ENCODE measurements at regions not wholly inside any gene's neighbourhood (a gene's known extent, or its start where the extent isn't known, plus 50 kb on each side); places are given as distances from the start of the nearest gene placed in this dataset.

DNA sequence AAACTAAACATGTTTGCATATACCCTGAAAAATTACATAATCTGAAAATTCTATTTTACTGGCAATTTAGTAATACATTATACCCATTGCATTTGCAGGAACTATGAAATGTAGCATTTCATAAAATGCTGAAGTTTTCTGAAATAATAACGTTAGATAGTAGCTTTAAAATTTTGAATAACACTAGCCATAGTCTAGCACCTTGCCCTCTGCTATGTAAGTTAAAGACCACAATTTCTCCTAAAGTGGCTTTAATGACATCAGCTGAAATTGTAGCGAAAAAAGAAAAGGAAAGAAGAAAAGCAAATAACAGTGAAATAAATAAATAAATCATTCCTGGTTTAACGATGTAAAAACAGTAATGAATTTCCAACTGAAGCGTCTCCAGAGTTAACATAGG, 172.8 kb upstream of the RASA1 start:
- H3K27me3 Mint-ChIP-seq (ENCODE audit: low read depth in 3 of 3) = peaks cover 0 to 2% (median 0%) of the 10 kb centered on the region in 3 donors
- no peaks in the 10 kb centered on the region for H3K9me3 ChIP-seq (replicated peaks in 1 of 2; ENCODE audit: control insufficient read depth in 1 of 2, insufficient read depth in 1 of 2, low read length in 2 of 2)
- DNase-seq = no peak
- H4K20me1 ChIP-seq (ENCODE audit: insufficient read depth, low read length) = no peaks in the 10 kb centered on the region
- no peaks in the 10 kb centered on the region for H3K36me3 ChIP-seq (replicated peaks in 1 of 2; ENCODE audit: control insufficient read depth in 1 of 2, insufficient read depth in 2 of 2, low read length in 2 of 2)
- no peak overlapping the region for H3K9ac ChIP-seq (ENCODE audit: insufficient read depth, low read length, poor library complexity, severe bottlenecking)
- intact Hi-C loops (cut with micrococcal nuclease) = no loop called here
- no peak overlapping the region for H3K4me3 ChIP-seq (replicated peaks in 1 of 3; ENCODE audit: low read depth in 2 of 3, low read length in 3 of 3)
- TF ChIP-seq, protein P1, sequence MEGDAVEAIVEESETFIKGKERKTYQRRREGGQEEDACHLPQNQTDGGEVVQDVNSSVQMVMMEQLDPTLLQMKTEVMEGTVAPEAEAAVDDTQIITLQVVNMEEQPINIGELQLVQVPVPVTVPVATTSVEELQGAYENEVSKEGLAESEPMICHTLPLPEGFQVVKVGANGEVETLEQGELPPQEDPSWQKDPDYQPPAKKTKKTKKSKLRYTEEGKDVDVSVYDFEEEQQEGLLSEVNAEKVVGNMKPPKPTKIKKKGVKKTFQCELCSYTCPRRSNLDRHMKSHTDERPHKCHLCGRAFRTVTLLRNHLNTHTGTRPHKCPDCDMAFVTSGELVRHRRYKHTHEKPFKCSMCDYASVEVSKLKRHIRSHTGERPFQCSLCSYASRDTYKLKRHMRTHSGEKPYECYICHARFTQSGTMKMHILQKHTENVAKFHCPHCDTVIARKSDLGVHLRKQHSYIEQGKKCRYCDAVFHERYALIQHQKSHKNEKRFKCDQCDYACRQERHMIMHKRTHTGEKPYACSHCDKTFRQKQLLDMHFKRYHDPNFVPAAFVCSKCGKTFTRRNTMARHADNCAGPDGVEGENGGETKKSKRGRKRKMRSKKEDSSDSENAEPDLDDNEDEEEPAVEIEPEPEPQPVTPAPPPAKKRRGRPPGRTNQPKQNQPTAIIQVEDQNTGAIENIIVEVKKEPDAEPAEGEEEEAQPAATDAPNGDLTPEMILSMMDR (IDR thresholded peaks at IDR 0.05) = no peak
- no peak overlapping the region for H3K27ac Mint-ChIP-seq
- no CpG with 5 or more reads among the region's 4 CpGs for WGBS (ENCODE audit: insufficient coverage)
- H3K4me1 Mint-ChIP-seq = no peaks in the 10 kb centered on the region
- H3K79me2 ChIP-seq (ENCODE audit: insufficient read depth, low read length) = no peaks in the 10 kb centered on the region
- H2AFZ ChIP-seq (ENCODE audit: insufficient read depth, low read depth, low read length, poor library complexity, severe bottlenecking) = no peak overlapping the region
- H3K27ac ChIP-seq (ENCODE audit: low read depth in 1 of 2, low read length in 2 of 2) = no peak overlapping the region
- no peaks in the 10 kb centered on the region for H3K27me3 ChIP-seq (ENCODE audit: control insufficient read depth in 2 of 2, insufficient read depth in 2 of 2, low read length in 2 of 2)
- no peak overlapping the region for H3K4me3 Mint-ChIP-seq
- no peaks in the 10 kb centered on the region for H3K36me3 Mint-ChIP-seq
- H3K4me2 ChIP-seq (replicated peaks; ENCODE audit: extremely low read depth, low read length, poor library complexity, severe bottlenecking) = no peak overlapping the region
- no peaks in the 10 kb centered on the region for H3K4me1 ChIP-seq (ENCODE audit: control insufficient read depth in 1 of 2, insufficient read depth in 2 of 2, low read length in 2 of 2)
- peaks cover 0 to 4% (median 0%) of the 10 kb centered on the region in 7 donors for H3K9me3 Mint-ChIP-seq

DNA sequence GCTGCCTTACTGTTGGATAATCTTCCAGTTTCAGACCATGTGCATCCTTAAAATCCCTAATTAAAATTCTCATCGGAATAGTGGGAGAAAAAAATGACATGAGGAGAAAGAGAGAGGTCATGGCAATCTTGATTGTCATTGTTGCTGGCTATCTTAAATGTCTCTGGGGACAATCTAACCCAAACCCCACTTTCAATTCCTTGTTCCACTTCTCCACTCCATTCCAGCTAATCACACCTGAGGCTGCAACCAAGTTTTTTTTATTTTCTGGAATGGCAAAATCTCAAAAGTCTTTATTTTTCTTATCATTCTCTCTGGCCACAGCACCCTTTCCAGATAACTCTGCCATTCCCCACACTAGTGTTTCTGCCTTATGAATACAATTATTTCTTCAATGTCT, 171.9 kb upstream of the RASA1 start:
- H3K36me3 Mint-ChIP-seq = no peaks in the 10 kb centered on the region
- Histone ChIP-seq H3K36me3 (replicated peaks in 1 of 2; ENCODE audit: control insufficient read depth in 1 of 2, insufficient read depth in 2 of 2, low read length in 2 of 2) (no peaks in the 10 kb centered on the region), H3K27me3 (ENCODE audit: control insufficient read depth in 2 of 2, insufficient read depth in 2 of 2, low read length in 2 of 2) (no peaks in the 10 kb centered on the region), H3K4me3 (replicated peaks in 1 of 3; ENCODE audit: low read depth in 2 of 3, low read length in 3 of 3) (no peak overlapping the region), H3K79me2 (ENCODE audit: insufficient read depth, low read length) (no peaks in the 10 kb centered on the region), H3K9me3 (replicated peaks in 1 of 2; ENCODE audit: control insufficient read depth in 1 of 2, insufficient read depth in 1 of 2, low read length in 2 of 2) (no peaks in the 10 kb centered on the region), H2AFZ (ENCODE audit: insufficient read depth, low read depth, low read length, poor library complexity, severe bottlenecking) (no peak overlapping the region), H3K27ac (ENCODE audit: low read depth in 1 of 2, low read length in 2 of 2) (no peak overlapping the region), H3K4me2 (replicated peaks; ENCODE audit: extremely low read depth, low read length, poor library complexity, severe bottlenecking) (no peak overlapping the region), H4K20me1 (ENCODE audit: insufficient read depth, low read length) (no peaks in the 10 kb centered on the region), H3K4me1 (ENCODE audit: control insufficient read depth in 1 of 2, insufficient read depth in 2 of 2, low read length in 2 of 2) (no peaks in the 10 kb centered on the region), H3K9ac (ENCODE audit: insufficient read depth, low read length, poor library complexity, severe bottlenecking) (no peak overlapping the region)
- peaks cover 0 to 3% (median 0%) of the 10 kb centered on the region in 7 donors for H3K9me3 Mint-ChIP-seq
- no peaks in the 10 kb centered on the region for H3K4me1 Mint-ChIP-seq
- no peak overlapping the region for H3K27ac Mint-ChIP-seq
- intact Hi-C loops (cut with micrococcal nuclease) = no loop called here
- H3K4me3 Mint-ChIP-seq = no peak overlapping the region
- WGBS (ENCODE audit: insufficient coverage) = no CpG with 5 or more reads among the region's 1 CpG
- TF ChIP-seq, protein P1 (IDR thresholded peaks at IDR 0.05) = no peak
- H3K27me3 Mint-ChIP-seq (ENCODE audit: low read depth in 3 of 3) = peaks cover 0 to 2% (median 0%) of the 10 kb centered on the region in 3 donors
- no peak for DNase-seq

All from CD14-positive monocyte (primary cell).